GM21737 (cell line): ENCODE measurements at regions not wholly inside any gene's neighbourhood (a gene's known extent, or its start where the extent isn't known, plus 50 kb on each side); places are given as distances from the start of the nearest gene placed in this dataset.

ENCODE experiments used
- ATAC-seq: cut with Tn5 transposase; IDR thresholded peaks from one replicate; pipeline ENCODE4 v1.9.1; 2021; ENCODE audit warnings: mild to moderate bottlenecking, moderate library complexity; ENCODE audit not compliant: unreplicated experiment

DNA sequence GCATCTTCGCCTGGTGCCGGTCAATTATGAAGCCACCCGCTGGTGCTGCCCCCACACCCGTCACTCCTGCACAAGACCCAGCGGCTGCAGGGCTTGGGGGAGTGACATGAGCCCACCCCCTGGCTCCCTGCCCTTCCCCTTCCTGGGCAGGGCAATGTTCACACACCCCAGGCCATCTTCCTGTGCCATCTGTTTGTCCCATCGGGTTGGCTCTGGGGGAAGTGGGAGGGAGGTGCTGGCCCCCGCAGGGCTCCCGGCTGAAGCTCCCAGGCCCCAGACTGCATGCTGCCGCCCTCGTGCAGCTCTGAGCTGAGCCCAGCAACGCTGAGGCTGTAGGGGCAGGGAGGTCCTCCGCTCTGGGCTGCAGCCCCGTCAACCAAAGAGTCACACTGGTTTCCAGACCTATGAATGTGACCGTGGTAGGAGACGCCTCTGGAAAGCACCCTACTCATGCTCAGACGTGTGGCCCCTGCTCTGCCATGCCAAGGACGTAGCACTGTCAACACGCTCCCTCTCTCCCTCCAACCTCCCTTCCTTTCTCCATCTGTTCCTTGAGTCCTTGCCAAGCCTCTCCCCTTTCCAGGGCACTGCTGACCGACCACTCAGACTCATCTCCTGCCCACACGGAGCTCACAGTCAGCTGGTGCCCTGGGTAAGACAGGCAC is 140.4 kb downstream of the ENGASE start:
- no peak for ATAC-seq

DNA sequence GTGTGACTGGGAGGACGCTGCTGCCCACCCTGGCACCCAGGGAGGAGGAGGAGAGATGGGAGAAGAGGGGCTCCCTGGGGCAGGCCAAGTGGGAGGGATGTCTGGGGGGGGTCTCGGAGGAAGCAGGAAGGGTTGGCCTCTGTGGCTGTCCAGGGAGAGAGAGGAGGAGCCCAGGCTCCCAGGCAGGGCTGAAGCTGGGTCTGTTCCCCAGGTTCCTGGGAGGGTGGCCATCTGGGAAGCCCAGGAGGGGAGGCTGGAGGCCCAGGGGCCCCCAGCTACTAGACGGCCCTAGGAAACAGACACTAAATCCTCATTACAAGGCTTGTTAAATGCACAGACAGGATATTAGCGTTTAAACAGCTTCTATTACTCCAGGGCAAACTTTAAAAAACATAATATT is 139.8 kb downstream of the ENGASE start:
- ATAC-seq: no peak

DNA sequence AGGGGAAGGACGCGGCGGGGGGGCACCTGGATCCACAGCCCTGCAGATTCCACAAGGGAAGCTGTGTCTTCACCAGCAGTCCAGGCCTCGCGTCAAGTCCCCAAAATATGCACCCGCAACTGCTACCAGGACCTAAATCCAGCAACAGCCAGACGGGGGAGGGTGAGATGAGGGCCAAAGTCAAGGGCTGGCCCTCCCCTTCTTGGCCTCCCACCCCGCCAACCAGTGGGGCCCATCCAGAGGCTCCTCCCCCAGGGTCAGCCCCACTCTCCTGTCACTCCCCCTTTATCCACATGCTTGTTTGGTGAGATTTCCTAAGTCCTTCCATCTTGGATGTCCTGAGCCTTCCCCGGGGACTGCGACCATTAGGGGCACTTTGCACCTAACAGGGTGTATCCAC is 138.7 kb downstream of the ENGASE start:
- ATAC-seq: no peak

DNA sequence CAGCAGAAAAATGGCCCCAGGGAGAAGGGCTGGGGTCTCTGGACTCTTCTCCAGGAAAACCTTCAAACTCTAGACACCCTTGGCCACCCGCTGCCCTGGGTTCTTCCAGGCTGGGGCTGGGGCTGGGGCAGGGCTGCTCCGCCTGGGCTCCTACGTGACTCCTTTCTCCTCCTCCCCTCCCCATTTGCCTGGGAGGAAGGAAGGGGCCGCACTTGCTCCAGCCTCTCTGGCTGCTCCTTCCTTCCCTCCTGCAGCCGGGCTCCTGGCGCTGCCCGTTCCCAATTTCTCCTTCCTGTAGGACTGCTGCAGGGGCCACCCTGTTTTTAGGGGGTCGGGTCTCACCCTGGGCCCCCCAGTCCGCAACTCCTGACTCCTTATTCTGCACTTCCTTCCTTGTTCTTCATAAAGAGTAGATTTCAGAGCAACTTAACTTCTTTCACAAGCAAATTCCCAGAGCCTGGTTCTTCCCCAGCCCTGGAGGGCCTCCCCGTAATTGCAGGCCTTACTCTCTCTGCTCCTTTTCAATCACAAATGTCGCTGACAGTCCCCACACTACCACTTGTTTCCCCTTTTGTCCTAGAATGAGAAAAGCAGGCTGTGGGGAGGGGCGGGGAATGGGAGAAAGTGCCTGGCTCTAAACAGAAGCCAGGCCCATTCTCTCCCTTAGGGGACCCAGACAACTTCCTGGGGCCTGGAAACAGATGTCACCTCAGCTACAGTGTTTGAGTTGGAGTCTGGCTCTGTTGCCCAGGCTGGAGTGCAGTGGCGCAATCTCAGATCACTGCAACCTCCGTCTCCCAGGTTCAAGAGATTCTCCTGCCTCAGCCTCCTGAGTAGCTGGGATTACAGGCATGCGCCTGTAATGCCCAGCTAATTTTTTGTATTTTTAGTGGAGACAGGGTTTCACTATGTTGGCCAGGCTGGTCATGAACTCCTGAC is 137.8 kb downstream of the ENGASE start:
- ATAC-seq: no peak

DNA sequence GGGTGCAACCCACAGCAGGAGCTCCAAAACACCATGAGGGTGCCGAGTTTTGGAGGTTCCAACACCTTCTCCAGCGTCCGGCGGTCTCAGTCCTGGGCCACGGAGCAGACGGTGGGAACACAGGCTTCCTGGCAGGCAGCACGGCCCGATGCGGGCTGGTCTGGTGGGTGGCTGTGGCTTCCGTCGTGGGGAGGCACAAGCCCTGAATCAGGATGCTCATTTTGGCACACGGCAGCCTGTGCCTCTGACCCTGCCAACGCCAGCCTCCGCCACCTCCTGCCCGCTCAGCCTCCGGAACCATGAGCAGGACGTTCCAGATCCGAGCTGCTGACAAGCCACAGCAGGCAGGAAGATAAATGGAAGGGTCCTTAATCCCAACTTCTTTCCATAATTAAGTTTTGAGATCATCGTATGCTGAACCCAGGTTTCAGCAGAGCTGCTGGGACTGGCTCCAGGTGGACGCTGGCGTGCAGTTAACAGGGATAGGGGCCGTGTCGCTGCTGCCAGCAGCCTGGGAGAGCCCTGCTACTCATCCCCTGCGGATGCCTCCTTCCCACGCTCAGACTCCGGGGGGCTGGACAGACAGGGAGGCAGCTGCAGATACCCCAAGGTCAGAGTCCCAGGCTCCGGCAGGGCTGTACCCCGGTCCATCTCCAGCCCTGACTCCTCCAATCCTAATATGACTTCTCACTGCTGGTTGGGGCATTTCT is 136.6 kb downstream of the ENGASE start:
- no peak for ATAC-seq

DNA sequence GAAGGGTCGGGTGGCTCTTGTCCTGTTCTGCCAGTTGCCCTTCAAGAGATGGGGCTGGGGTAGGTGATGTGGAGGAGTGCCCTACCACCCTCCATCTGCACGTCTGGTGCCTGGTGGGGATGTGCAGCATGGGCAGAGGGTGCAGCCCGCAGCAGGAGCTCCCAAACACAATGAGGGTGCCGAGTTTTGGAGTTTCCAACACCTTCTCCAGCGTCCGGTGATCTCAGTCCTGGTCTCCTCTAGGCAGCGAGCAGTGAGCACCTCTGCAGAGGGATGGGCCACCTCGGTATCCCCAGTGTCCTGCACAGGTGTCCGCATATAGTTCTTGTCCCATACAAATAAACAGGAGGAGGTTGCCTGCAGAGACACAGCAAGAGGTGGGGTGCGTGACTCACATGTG is 136.0 kb downstream of the ENGASE start:
- no peak for ATAC-seq

DNA sequence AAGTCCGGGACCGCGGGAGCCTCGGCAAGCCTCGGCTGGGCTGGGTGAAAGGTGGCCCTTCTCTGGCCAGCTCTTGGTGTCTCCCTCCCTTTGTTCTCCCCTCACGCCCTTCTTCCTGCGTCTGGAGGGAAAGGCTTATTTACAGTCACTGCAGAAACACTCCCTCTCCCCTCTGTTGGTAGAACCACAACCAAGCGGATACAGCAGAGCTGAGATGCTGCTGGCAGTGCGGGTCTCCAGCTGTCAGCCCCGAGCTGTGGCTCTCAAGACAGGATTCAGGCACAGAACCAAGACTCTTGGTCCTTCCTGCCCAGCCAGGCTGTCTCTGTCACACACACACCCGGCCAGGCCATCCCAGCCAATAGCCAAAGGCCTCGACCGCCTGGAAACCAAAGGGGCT is 133.3 kb downstream of the ENGASE start:
- ATAC-seq: no peak

DNA sequence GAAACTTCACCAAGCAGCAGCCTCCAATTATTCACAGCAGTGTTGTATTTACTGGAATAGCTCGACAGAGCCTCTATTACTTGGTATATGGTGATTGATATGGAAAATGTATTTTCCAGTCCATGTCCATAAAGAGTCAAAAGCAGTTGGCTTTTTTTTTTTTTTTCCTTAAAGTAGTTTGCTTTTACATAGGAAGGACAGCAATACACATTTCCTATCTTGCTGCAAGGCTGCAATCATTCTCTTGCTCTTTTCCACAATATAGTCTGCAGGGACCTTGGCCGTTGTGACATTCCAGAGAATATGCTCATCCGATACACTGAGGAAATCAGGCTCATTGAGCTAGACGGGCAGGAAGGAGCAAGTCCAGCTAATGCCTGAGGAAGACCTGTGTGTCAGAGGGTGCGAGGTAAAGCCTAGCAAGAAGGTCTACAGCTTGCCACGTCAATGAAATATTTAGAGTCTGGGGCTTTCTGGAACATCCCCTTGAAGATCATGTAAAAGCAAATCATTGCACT is 131.1 kb downstream of the ENGASE start:
- ATAC-seq: no peak

DNA sequence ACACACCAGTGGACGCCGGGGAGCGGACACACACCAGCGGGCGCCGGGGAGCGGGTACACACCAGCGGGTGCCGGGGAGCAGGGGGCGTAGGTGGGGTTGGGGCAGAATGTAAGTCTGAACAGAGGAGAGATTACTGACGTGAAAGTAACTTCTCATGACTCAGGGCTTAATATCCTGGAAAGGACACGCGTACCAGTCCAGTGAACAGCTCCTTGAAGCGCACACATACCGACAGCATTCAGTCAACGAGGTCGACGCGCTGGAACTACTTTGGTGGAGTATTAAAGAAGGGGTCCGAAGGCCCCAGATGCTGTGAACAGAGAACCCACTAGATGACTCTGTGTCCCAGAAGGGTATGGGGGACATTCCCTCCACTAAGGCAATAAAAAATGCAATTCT is 129.6 kb downstream of the ENGASE start:
- ATAC-seq: no peak

DNA sequence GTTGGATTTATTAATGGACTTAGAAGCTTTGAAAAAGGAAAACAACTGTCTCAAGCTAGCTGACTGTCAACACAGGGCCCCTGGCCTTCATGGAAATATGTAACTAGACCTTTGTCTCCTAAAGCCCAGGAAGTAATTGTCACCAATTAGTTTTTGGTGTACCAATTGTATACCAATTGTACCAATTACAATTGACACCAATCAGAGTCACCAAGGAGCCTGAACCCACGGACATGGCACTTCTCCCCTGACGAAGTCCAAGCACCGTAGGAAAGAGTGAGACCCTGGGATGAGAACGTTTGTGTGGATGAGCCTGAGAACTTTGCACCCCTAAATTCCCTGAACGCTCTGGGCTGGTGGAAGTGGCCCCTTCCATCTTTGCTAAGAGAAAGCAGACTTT is 129.0 kb downstream of the ENGASE start:
- ATAC-seq: no peak

DNA sequence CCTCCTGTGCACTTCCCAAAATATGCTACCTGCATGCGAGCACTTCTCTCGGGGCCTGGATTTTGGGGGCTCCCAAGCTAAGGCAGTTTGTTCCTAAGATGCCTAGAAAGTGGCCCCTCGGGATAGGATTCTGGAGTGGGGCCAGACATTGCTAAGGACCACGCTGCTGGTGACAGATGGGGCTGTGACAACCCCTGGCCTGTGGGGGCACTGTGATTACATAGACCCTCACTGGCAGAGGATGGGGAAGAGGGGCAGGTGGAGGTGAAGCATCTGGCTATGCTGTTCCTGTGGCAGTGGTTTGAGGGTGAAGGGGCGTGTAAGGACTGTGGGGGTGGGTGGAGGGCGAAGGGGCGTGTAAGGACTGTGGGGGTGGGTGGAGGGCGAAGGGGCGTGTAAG is 128.4 kb downstream of the ENGASE start:
- ATAC-seq: no peak

DNA sequence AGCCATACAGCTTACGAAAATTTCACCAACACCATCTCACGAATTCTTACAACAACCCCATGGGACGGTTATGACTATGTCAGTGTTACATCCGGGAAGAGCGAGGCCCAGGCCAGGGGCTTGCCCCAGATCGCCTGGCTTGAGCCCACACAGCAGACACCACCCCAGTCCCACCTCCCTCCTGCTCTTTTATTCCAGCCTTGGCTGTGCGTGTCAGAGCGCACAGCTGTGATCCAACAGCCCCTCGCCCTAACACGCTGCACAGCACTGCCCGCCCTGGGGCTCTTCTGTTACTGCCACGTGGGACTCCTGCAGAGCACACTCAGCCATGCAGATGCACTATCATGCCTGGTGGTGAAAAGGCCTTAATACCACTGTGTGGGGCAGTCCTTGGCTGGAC is 127.9 kb downstream of the ENGASE start:
- no peak for ATAC-seq

DNA sequence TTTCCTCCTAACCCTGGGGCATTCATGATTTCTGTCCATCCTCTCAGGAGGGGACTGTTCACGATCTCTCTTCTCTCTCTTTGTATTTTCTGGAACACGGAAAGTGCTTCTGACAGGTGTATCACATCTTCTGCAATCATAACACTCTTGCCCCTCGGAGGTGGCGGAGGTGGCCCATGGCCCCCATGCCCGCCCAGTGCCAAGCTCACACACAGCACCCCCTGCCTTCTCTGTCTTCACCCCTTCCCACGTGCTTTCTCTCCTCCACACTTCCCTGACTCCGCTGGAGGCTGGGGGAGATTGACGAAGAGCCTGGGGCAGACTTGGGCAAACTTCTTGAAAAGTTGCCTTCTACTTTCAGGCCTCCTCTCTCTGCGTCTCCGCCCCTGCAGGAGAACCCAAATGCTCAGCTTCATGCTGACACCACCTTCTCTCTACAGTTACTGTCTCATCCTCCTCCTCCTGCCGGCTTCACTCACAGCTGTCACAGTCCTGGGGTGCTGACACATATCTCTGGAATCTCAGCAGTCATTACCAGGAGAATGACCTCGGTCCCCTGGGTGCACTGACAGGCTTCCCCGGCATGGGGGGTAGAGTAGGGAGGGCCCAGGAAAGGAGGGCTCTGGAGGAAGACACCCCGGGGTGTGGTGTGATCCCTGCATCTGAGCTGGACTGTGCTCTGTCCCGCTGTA is 127.1 kb downstream of the ENGASE start:
- no peak for ATAC-seq

DNA sequence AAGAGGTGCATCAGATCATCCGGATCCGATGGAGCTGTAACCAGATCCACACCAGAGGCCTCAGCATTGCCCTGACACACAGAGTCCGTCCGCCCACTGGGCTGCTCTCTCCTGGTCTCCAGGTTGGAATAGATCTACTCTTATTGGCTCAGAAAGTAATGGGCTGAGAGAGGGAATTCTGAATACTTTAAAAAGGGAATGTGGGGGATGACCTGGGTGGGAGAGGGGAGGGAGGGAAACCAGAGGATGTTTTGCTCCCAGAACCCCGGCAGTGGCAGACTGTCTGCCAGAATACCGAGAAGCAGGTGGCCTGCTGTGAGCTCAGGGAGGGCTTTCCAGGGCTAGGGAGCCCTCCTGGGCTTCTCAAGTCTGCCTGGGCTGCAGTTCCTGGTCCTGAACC is 126.5 kb downstream of the ENGASE start:
- no peak for ATAC-seq

DNA sequence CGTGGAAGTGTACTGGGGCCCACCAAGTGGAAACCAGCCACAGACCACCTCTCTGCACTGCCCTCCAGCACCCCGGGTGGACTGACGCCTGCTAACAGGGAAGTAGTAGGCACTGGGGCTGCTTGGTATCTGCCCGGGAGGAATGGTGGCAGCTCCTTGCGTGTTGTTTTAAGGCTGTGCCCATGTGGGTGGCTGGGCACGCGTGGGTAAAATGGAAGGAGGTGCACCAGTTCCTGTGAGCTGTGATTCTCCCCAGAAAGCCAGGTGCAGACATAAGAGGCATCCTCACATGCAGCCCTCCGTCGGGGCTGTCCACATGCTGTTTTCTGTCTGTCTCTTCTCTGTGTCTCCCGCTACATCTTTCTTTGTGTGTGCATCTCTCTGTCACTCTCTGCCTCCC is 122.3 kb downstream of the ENGASE start:
- no peak for ATAC-seq

DNA sequence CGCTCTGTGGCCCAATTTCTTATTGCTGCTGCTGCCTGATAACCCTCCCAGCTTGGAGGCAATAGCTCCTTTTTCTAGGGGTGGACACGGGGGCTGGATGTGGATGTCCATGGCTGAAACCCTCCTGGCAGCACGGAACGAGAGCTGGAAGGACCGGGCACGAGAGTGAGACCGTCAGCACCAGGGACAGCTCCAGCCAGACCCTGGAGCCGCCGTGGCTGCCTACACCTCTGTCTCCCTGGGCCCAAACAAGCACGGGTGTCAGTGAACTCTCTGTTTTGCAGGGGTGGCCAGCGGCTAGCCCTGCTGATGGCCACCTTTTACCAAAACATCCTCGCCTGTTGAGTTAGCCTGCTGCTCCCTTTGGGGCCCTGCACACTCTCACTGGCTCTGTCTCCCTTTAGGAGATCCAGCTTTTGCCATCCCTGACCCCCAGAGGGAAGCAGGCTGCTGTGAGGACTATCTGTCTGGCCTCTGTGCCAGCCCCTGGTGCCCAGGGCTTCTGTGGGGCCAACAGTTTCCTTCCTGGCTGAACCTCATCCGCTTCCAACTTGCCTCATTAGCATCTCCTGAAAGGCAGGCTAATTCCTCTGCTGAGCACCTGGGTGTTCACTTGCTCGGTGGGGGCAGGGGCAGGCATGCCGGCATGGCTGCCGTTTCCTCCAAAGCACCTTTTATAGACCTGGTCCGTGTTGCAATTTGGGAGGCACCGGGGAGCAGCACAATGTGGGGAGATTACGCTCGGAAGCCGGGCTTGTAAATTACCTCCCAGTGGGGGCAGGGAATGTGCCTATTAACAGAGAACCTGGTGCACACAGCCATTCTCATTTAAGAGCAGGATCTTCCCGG is 118.1 kb downstream of the ENGASE start:
- ATAC-seq: no peak

DNA sequence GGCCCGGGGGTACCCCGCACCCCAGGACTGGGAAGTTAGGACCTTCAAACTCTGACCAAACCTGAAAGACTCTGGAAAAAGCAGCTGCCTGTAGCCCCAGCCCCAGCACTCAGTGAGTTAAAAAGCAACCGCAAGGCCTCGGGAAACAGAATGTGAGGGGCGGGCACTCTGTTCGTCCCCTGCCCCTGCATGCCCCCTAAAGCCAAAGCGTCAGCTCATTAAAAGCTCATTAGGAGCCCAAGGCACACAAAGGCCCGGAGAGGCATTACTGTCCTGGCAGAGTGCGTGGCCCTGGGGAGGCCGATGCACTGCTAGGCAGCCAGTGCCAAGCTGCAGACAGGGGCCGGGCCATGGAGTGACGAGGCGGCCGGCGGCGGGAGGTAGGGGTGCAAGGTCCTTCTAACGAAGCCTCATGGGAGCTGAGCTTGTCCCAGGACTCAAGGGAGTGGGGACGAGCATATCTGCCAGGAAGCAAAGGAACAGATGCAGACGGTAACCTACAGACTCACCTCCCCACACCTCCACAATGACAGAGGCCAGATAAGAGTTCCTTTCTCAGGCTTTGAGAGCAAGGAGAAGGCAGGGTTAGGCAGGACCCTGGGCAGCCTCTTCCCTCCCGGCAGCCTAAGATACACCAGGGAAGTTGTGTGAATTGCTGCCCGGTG is 116.8 kb downstream of the ENGASE start:
- ATAC-seq: no peak

DNA sequence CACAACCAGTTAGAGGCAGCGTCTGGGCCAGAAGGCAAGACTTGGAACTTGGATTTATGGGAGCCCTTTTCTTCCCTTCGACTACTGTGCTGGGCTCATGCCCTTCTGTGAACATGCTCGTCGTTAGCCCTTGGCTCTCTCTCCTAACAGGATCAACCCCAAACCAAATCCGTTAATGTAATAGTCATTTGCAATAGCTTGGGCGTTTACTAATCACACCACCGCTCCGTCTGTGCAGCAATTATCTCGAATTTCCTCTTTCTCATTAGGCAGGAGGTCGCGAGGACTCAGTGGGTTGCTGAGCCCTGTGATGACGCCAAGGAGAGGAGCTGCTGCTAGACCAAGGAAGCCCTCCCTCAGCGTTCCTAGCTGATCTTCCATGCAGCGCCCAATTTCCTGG is 114.7 kb downstream of the ENGASE start:
- ATAC-seq: no peak

DNA sequence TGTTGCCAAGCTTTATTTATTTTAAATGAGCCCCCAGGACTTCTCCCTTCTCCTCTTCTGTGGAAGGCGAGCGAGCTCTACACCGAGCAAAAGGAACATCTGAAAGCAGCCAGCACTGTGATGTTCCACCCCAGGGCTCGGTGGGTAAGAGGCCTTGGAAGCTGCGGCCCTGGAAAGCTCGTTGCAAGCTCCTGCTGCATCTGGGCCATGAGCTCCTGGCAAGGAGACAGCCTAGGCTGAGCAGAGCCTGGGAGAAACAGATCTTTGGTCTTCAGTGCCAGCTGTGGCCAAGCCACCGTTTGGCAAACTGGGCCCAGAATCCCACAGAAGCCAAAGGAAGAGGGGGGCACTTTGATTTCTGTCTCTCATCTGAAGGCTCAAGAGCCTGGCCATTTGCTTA is 114.1 kb downstream of the ENGASE start:
- ATAC-seq: no peak

DNA sequence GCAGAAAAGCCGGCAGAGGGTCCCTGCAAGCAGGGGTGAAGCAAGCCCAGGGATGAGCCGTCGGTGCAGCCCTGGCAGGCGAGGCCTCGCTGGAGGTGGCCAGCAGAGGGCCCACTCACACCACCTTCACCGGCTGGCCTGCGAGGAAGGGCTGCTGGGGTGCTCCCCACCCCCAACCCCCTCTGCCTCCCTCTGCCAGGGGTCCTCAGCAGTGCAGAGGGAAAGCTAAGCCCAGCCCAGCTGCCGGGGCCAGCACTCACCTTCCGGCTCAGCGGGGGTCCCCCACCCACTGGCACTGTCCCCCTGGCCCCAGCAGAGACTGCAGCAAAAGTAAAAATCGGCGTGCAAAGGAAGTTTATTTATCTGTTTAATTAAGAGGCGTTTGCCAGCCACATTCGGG is 113.4 kb downstream of the ENGASE start:
- ATAC-seq: no peak
